MCF 10A (cell line): ENCODE measurements at regions not wholly inside any gene's neighbourhood (a gene's known extent, or its start where the extent isn't known, plus 50 kb on each side); places are given as distances from the start of the nearest gene placed in this dataset.

ENCODE experiments used
- BruUV-seq: library from RNA; stranded (reverse); fragments of 400-500 nt; replicated peaks from 2 replicates; lab custom pipeline; 2021; lab: Mats Ljungman, UMichigan
- CTCF ChIA-PET: fragments of 300-600 bp; sonication (Branson Sonifier 250); formaldehyde crosslinking; extraction: SDS; loops from one replicate; lab custom pipeline; 2021; ENCODE audit warnings: antibody characterized with exemption, inconsistent platforms; lab: Yijun Ruan, JAX
- POLR2A ChIA-PET: fragments of 300-600, 350-650 bp; sonication (Branson Sonifier 250); formaldehyde crosslinking; extraction: SDS; loops from one replicate; lab custom pipeline; 2020; ENCODE audit warnings: antibody characterized with exemption, inconsistent platforms; lab: Yijun Ruan, JAX
- DNase-seq: peaks from one replicate; pipeline ENCODE4 v3.0.0-alpha.2; 2018; ENCODE audit not compliant: unreplicated experiment
- H3K27ac Mint-ChIP-seq: one replicate; pipeline ENCODE4 v1.8.0; 2022; ENCODE audit warnings: mild to moderate bottlenecking, low read depth, mixed read lengths; ENCODE audit not compliant: unreplicated experiment
- H3K27me3 Mint-ChIP-seq: one replicate; pipeline ENCODE4 v1.8.0; 2022; ENCODE audit warnings: mixed read lengths; ENCODE audit not compliant: insufficient read depth, unreplicated experiment
- H3K36me3 Mint-ChIP-seq: one replicate; pipeline ENCODE4 v1.8.0; 2022; ENCODE audit warnings: mild to moderate bottlenecking, moderate library complexity, mixed read lengths; ENCODE audit not compliant: insufficient read depth, unreplicated experiment
- H3K4me1 Mint-ChIP-seq: one replicate; pipeline ENCODE4 v1.8.0; 2022; ENCODE audit warnings: mixed read lengths; ENCODE audit not compliant: insufficient read depth, unreplicated experiment
- H3K4me3 Mint-ChIP-seq: one replicate; pipeline ENCODE4 v1.8.0; 2022; ENCODE audit warnings: mild to moderate bottlenecking, moderate library complexity, mixed read lengths; ENCODE audit not compliant: unreplicated experiment
- H3K9me3 Mint-ChIP-seq: one replicate; pipeline ENCODE4 v1.8.0; 2022; ENCODE audit warnings: mixed read lengths; ENCODE audit not compliant: unreplicated experiment
- CTCF ChIP-seq: fragments of 200-600 bp; IDR thresholded peaks from one replicate; pipeline ENCODE4 v1.8.0; 2022; ENCODE audit warnings: antibody characterized with exemption, mild to moderate bottlenecking; ENCODE audit not compliant: unreplicated experiment
- intact Hi-C: fragments of 100-400 bp; cut with micrococcal nuclease; formaldehyde crosslinking; loops from 2 replicates; pipeline ENCODE4 v1.14.1; 2022

DNA sequence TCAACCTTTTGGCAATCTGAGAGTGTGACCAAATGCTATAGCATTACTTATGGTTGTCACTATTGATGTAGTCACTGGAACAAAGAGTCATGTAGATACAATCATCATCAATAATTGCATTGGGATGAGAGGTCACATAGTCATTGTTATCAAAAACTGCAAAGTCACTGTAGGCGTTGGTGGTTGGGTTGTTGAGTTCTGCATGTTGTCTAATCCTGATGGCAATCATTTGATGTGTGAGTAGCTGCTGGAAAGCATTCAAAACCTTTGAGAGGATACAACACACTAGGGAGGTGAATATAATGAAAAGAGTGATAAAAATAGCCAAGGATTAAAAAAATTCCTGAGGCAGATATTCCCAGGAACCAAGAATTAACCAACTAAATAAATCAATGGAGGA lies 214.7 kb upstream of the SYT10 start:
- Mint-ChIP-seq H3K36me3 (no peaks in the 10 kb centered on the region), H3K27me3 (no peaks in the 10 kb centered on the region), H3K4me3 (no peak overlapping the region), H3K9me3 (no peaks in the 10 kb centered on the region), H3K4me1 (no peaks in the 10 kb centered on the region), H3K27ac (no peak overlapping the region)
- no peak for DNase-seq
- no peak for TF ChIP-seq CTCF
- ChIA-PET POLR2A (interaction anchor here (0.6 to 0.7 kb wide), 2 partner anchors 22 to 63 kb away, joined by 4 to 5 read pairs; no protein-coding TSS in a partner anchor), CTCF (no interaction called here)
- no TSS peak for BruUV-seq
- intact Hi-C loops, result no loop called here

DNA sequence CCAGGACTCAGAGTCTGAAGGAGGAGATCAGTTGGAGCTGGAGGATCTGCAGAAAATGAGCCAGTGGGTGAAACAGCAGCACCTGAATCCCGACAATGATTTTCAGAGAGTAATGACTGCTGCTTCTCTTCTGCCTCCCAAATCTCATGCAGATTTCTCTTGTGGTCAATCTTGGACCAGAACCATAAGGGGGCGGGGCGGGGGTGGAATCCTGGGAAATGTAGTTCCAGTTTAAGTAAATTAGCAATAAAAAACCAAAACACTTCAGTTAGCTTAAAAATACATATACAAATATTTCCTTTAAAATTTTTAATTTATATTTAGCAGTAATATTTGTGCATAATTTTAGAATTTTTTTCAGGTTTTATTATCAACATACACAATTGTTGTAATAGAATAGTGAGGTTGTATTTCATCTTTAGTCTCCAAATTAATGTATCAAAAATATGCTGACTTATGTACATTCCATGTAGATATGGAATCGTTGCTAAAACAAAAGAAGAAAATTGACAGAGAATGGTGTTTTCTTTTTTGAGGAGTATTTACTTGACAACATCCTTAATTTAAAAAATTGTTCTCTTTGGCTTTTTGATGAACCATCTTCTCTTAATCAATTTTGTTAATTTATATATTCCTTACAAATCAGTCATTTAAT lies 223.5 kb upstream of the SYT10 start:
- intact Hi-C loops, result no loop called here
- Mint-ChIP-seq H3K9me3 (no peaks in the 10 kb centered on the region), H3K27me3 (no peaks in the 10 kb centered on the region), H3K4me3 (no peak overlapping the region), H3K4me1 (no peaks in the 10 kb centered on the region), H3K36me3 (no peaks in the 10 kb centered on the region), H3K27ac (no peak overlapping the region)
- BruUV-seq, result no TSS peak
- POLR2A ChIA-PET, result no interaction called here
- no peak for TF ChIP-seq CTCF
- CTCF ChIA-PET, result no interaction called here
- no peak for DNase-seq

- no peaks in the 10 kb centered on the region for H3K36me3 Mint-ChIP-seq
- CTCF ChIA-PET, result no interaction called here
- no peaks in the 10 kb centered on the region for H3K4me1 Mint-ChIP-seq
- BruUV-seq, result no TSS peak
- H3K27ac Mint-ChIP-seq, result no peak overlapping the region
- intact Hi-C loops, result no loop called here
- no peak for TF ChIP-seq CTCF
- H3K4me3 Mint-ChIP-seq, result no peak overlapping the region
- peaks cover 8% of the 10 kb centered on the region for H3K9me3 Mint-ChIP-seq
- no peak for DNase-seq
- POLR2A ChIA-PET, result no interaction called here
- H3K27me3 Mint-ChIP-seq, result no peaks in the 10 kb centered on the region
Observed at GRCh38 chr12:33669349-33669748, 229.7 kb upstream of the SYT10 start.

DNA sequence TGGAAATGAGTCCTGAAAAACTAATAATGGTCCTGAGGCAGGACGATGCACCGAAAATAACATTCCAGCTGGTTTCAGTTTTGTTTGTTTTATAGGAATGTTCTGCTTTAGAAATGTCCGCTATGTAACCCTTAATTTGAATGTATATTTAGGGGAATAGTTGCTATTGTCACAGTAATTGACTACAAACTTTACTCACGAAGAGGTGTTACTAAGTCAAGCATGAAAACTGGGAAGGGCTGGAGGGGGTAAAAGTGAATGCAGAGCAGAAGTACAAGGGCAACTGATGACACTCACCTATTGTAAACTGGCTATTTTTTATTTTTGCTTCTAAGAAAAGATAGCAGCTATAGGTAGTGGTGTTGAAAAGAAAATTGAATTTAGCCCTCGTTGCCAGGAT lies 230.7 kb upstream of the SYT10 start:
- no peaks in the 10 kb centered on the region for H3K27me3 Mint-ChIP-seq
- H3K9me3 Mint-ChIP-seq, result peaks cover 8% of the 10 kb centered on the region
- H3K36me3 Mint-ChIP-seq, result no peaks in the 10 kb centered on the region
- no TSS peak for BruUV-seq
- no peaks in the 10 kb centered on the region for H3K4me1 Mint-ChIP-seq
- DNase-seq, result no peak
- ChIA-PET CTCF (no interaction called here), POLR2A (no interaction called here)
- no peak for TF ChIP-seq CTCF
- no peak overlapping the region for H3K4me3 Mint-ChIP-seq
- intact Hi-C loops, result no loop called here
- H3K27ac Mint-ChIP-seq, result no peak overlapping the region
